ENCODE measurements at regions not wholly inside any gene's neighbourhood (a gene's known extent, or its start where the extent isn't known, plus 50 kb on each side); places are given as distances from the start of the nearest gene placed in this dataset.

DNA sequence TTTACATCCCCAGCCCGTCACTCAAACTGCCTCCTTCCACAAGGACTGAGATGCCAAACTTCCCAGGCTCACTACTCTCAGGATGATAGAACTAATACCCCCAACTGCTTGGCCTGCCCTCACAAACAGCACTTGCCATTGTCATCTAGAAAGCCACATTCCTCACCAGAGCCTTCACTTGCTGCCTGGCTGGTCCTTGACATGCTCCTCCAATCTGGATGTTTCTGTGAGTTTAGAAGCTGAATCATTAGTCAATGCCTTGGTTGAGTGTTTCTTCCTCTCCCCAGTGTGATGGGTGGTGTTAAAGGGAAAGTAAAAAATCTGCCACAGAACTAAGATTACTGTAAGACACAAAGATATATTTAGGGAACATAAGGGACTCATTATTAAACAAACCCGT, 52.5 kb downstream of the MARCHF4 start:
- no peaks in the 10 kb centered on the region for H4K20me1 ChIP-seq (replicated peaks; ENCODE audit: control insufficient read depth, extremely low read depth, insufficient read depth, low read length)
- no peaks in the 10 kb centered on the region for H3K9me3 ChIP-seq (replicated peaks; ENCODE audit: control insufficient read depth, insufficient read depth, low read length)
- CTCF ChIA-PET, result interaction anchor here (1.0 to 2.6 kb wide), 3 partner anchors 9 to 21 kb away, joined by 3 to 8 read pairs (median 3); no protein-coding TSS in a partner anchor
- no peaks in the 10 kb centered on the region for H3K27me3 ChIP-seq (ENCODE audit: control insufficient read depth in 2 of 2, insufficient read depth in 2 of 2, low read length in 2 of 2)
- H3K9ac ChIP-seq (replicated peaks; ENCODE audit: extremely low read depth, insufficient read depth, low read length), result no peak overlapping the region
- H3K4me1 ChIP-seq (ENCODE audit: control insufficient read depth, extremely low read depth, insufficient read depth, low read length), result peaks cover 23% of the 10 kb centered on the region
- POLR2A ChIA-PET, result no interaction called here
- H3K9me1 ChIP-seq (replicated peaks; ENCODE audit: control insufficient read depth, extremely low read depth, insufficient read depth, low read length), result no peaks in the 10 kb centered on the region
- intact Hi-C loops (cut with micrococcal nuclease) (loop anchor here (10.0 kb wide), 1 partner anchor 175 kb away; the partner anchor contains the start of gene RPL37A), dilution Hi-C loops (cut with MboI; ENCODE audit: extremely low pct_ligation_motif_present, low sequenced_read_pairs) (no loop called here)
- DNase-seq (ENCODE audit: low read depth, low spot score) (no peak), FAIRE-seq (no peak)
- no peak overlapping the region for H3K4me2 ChIP-seq (ENCODE audit: insufficient read depth, low read length)
- H3K36me3 ChIP-seq (ENCODE audit: control insufficient read depth in 2 of 2, extremely low read depth in 1 of 2, insufficient read depth in 2 of 2, low read length in 2 of 2), result no peaks in the 10 kb centered on the region
- no peak overlapping the region for H2AFZ ChIP-seq (ENCODE audit: low read depth, low read length)
- H3K4me3 ChIP-seq (replicated peaks in 1 of 3; ENCODE audit: insufficient read depth in 1 of 3, low read depth in 1 of 3, low read length in 3 of 3), result no peak overlapping the region
- no TSS peak for BruUV-seq (replicated peaks)
- no peak for TF ChIP-seq POLR2AphosphoS5 (IDR thresholded peaks at IDR 0.05; ENCODE audit: insufficient read depth, low read depth, low read length)
- no peak for TF ChIP-seq EZH2 (IDR thresholded peaks at IDR 0.05; ENCODE audit: borderline replicate concordance, low read depth, low read length, severe bottlenecking)
- no peak for TF ChIP-seq JUN (IDR thresholded peaks at IDR 0.05; ENCODE audit: borderline replicate concordance, insufficient read depth, insufficient read length, low read depth)
- TF ChIP-seq GATA2 (IDR thresholded peaks at IDR 0.05; ENCODE audit: insufficient read depth, insufficient read length, low read depth, low read length), result no peak
- no peak for TF ChIP-seq FOS (IDR thresholded peaks at IDR 0.05; ENCODE audit: borderline replicate concordance, insufficient read depth, low read length)
- TF ChIP-seq, protein P1, sequence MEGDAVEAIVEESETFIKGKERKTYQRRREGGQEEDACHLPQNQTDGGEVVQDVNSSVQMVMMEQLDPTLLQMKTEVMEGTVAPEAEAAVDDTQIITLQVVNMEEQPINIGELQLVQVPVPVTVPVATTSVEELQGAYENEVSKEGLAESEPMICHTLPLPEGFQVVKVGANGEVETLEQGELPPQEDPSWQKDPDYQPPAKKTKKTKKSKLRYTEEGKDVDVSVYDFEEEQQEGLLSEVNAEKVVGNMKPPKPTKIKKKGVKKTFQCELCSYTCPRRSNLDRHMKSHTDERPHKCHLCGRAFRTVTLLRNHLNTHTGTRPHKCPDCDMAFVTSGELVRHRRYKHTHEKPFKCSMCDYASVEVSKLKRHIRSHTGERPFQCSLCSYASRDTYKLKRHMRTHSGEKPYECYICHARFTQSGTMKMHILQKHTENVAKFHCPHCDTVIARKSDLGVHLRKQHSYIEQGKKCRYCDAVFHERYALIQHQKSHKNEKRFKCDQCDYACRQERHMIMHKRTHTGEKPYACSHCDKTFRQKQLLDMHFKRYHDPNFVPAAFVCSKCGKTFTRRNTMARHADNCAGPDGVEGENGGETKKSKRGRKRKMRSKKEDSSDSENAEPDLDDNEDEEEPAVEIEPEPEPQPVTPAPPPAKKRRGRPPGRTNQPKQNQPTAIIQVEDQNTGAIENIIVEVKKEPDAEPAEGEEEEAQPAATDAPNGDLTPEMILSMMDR (IDR thresholded peaks at IDR 0.05; ENCODE audit: extremely low read depth in 1 of 2, insufficient read depth in 1 of 2, low read depth in 1 of 2, low read length in 2 of 2), result no peak
- TF ChIP-seq MAX (IDR thresholded peaks at IDR 0.05; ENCODE audit: insufficient read depth, insufficient read length), result no peak
- TF ChIP-seq POLR2A (IDR thresholded peaks at IDR 0.05; ENCODE audit: low read depth, low read length), result no peak
- no peak for TF ChIP-seq MYC (IDR thresholded peaks at IDR 0.05; ENCODE audit: low read depth, low read length)
- no peak overlapping the region for H3K27ac ChIP-seq (ENCODE audit: insufficient read depth, low read depth, low read length)
- no peaks in the 10 kb centered on the region for H3K79me2 ChIP-seq (ENCODE audit: control insufficient read depth, insufficient read depth, low read length)
